ENCODE measurements at regions not wholly inside any gene's neighbourhood (a gene's known extent, or its start where the extent isn't known, plus 50 kb on each side); places are given as distances from the start of the nearest gene placed in this dataset.

DNA sequence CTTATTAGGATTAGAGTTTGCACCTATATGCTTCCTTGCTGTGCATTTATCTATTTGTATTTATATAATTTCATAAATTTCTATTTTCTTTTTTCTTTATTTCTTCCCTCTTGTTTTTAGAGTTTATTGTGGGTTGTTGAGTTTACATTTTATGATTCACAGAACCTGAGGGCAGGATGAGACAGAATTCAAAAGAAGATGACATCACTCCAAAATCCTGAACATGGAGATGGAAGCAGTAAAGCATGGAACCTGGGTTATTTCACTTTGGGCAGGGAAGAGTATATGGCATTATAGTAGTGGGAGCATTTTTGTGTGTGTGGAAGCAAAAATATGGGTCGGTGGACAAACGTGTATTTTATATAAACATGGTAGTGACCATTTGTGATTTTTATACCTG is 157.5 kb downstream of the RFX6 start:
- no peaks in the 10 kb centered on the region for H3K36me3 Mint-ChIP-seq (ENCODE audit: insufficient read depth in 1 of 3, low read depth in 3 of 3)
- no peak overlapping the region for H2AK5ac ChIP-seq (ENCODE audit: insufficient read length, low read length)
- no peak overlapping the region for H3T11ph ChIP-seq (ENCODE audit: low read length)
- no peak overlapping the region for H3K18ac ChIP-seq (ENCODE audit: insufficient read length, low read depth, low read length)
- H3K4me1 ChIP-seq (ENCODE audit: insufficient read depth, low read length): no peaks in the 10 kb centered on the region
- TF ChIP-seq, protein P1, sequence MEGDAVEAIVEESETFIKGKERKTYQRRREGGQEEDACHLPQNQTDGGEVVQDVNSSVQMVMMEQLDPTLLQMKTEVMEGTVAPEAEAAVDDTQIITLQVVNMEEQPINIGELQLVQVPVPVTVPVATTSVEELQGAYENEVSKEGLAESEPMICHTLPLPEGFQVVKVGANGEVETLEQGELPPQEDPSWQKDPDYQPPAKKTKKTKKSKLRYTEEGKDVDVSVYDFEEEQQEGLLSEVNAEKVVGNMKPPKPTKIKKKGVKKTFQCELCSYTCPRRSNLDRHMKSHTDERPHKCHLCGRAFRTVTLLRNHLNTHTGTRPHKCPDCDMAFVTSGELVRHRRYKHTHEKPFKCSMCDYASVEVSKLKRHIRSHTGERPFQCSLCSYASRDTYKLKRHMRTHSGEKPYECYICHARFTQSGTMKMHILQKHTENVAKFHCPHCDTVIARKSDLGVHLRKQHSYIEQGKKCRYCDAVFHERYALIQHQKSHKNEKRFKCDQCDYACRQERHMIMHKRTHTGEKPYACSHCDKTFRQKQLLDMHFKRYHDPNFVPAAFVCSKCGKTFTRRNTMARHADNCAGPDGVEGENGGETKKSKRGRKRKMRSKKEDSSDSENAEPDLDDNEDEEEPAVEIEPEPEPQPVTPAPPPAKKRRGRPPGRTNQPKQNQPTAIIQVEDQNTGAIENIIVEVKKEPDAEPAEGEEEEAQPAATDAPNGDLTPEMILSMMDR (conservative IDR thresholded peaks at IDR 0.05): no peak
- no peak overlapping the region for H2BK120ac ChIP-seq (ENCODE audit: low read depth, low read length, poor library complexity, severe bottlenecking)
- H3K27me3 Mint-ChIP-seq (ENCODE audit: low read depth): no peaks in the 10 kb centered on the region; the same call in 1 of the 2 replicates
- H2AFZ ChIP-seq (ENCODE audit: low read length): no peak overlapping the region
- no peaks in the 10 kb centered on the region for H3K9me3 ChIP-seq (ENCODE audit: control insufficient read depth, low read depth, low read length)
- peaks cover 0 to 3% of the 10 kb centered on the region in 2 experiments; a peak in 1 of 5 replicates for H3K9me3 Mint-ChIP-seq
- no peaks in the 10 kb centered on the region for H3K23me2 ChIP-seq (ENCODE audit: insufficient read length, low read depth, low read length, poor library complexity, severe bottlenecking)
- no peak overlapping the region for H3K4me2 ChIP-seq (ENCODE audit: insufficient read depth, insufficient read length, low read length)
- H3K79me2 ChIP-seq (ENCODE audit: insufficient read depth, low read length): no peaks in the 10 kb centered on the region
- H2BK5ac ChIP-seq (ENCODE audit: insufficient read length, low read length): no peak overlapping the region
- DNase-seq: no peak
- H4K8ac ChIP-seq (replicated peaks; ENCODE audit: insufficient read length, low read depth, low read length): no peak overlapping the region
- H3K23ac ChIP-seq (ENCODE audit: insufficient read length, low read depth, low read length): no peak overlapping the region
- H3K4ac ChIP-seq (ENCODE audit: low read depth, low read length): no peak overlapping the region
- no CpG with 5 or more reads among the region's 2 CpGs for WGBS (ENCODE audit: extremely low coverage, insufficient read length, low lambda C conversion rate)
- H3K4me3 Mint-ChIP-seq: no peak overlapping the region
- H4K20me1 ChIP-seq (ENCODE audit: control insufficient read depth, insufficient read depth, insufficient read length): no peaks in the 10 kb centered on the region
- H3K27me3 ChIP-seq (ENCODE audit: insufficient read depth, low read length): no peaks in the 10 kb centered on the region
- no peak overlapping the region for H2BK15ac ChIP-seq (ENCODE audit: low read depth, low read length)
- H3K9ac ChIP-seq (ENCODE audit: extremely low read depth, insufficient read length, low read length): no peak overlapping the region
- H3K14ac ChIP-seq (ENCODE audit: insufficient read depth, low read length): no peak overlapping the region
- no peaks in the 10 kb centered on the region for H3K79me1 ChIP-seq (ENCODE audit: insufficient read depth, low read depth, low read length, poor library complexity, severe bottlenecking)
- H3K27ac Mint-ChIP-seq: no peak overlapping the region
- H3K4me1 Mint-ChIP-seq: no peaks in the 10 kb centered on the region
- H4K5ac ChIP-seq (ENCODE audit: insufficient read length, low read depth, low read length): no peak overlapping the region
- H4K91ac ChIP-seq (ENCODE audit: insufficient read length, low read depth, low read length): no peak overlapping the region
- H3K56ac ChIP-seq (ENCODE audit: insufficient read length, low read depth, low read length): no peak overlapping the region
- no peak overlapping the region for H2BK20ac ChIP-seq (ENCODE audit: low read depth, low read length, poor library complexity, severe bottlenecking)
- no peak overlapping the region for H3K27ac ChIP-seq (ENCODE audit: insufficient read length, low read depth, low read length)
- no peak overlapping the region for H2BK12ac ChIP-seq (ENCODE audit: insufficient read length, low read depth, low read length)
